Panc1 (cell line): ENCODE measurements at regions not wholly inside any gene's neighbourhood (a gene's known extent, or its start where the extent isn't known, plus 50 kb on each side); places are given as distances from the start of the nearest gene placed in this dataset.

Experiments used
- ATAC-seq: fragments of 200-7000 bp; cut with Tn5 transposase; 2 replicates; pipeline ENCODE4 v1.9.1; 2020; ENCODE audit warnings: mild to moderate bottlenecking, moderate library complexity
- BruUV-seq: library from RNA; stranded (reverse); fragments of 400-500 nt; replicated peaks from 2 replicates; lab custom pipeline; 2021; lab: Mats Ljungman, UMichigan
- CTCF ChIA-PET: fragments of 300-600 bp; sonication (Branson Sonifier 250); formaldehyde crosslinking; loops from one replicate; lab custom pipeline; 2022; ENCODE audit warnings: antibody characterized with exemption; lab: Charles Lee
- POLR2A ChIA-PET: fragments of 300-600 bp; sonication (Branson Sonifier 250); formaldehyde crosslinking; loops from one replicate; lab custom pipeline; 2022; ENCODE audit warnings: antibody characterized with exemption; lab: Charles Lee
- DNase-seq: peaks from one replicate; pipeline ENCODE4 v3.0.0-alpha.2; 2010; ENCODE audit warnings: low read depth, low spot score
- H3K27ac ChIP-seq: 2 replicates; pipeline ENCODE4 v1.5.1; 2011; ENCODE audit warnings: mild to moderate bottlenecking, low read length, inconsistent platforms
- H3K27me3 ChIP-seq: fragments of 200-500 bp; sonication (Bioruptor generic); 2 replicates; pipeline ENCODE4 v1.6.0; 2014; ENCODE audit warnings: low read length, inconsistent platforms; ENCODE audit not compliant: control insufficient read depth, insufficient read depth
- H3K36me3 ChIP-seq: fragments of 200-500 bp; sonication (Bioruptor generic); 2 replicates; pipeline ENCODE4 v1.5.1; 2014; ENCODE audit warnings: inconsistent platforms, mild to moderate bottlenecking, low read length, moderate library complexity; ENCODE audit not compliant: control insufficient read depth, insufficient read depth
- H3K4me1 ChIP-seq: 2 replicates; pipeline ENCODE4 v1.5.1; 2011; ENCODE audit warnings: inconsistent platforms, mild to moderate bottlenecking, low read length, moderate library complexity; ENCODE audit not compliant: control insufficient read depth, insufficient read depth
- H3K4me3 ChIP-seq, 2 experiments: 2 replicates each; pipeline ENCODE4 v1.5.1; 2011 to 2012; ENCODE audit warnings: low read depth in 2 of 2, low read length in 2 of 2, mild to moderate bottlenecking in 2 of 2, inconsistent platforms in 1 of 2, moderate library complexity in 1 of 2
- H3K9me3 ChIP-seq: fragments of 200-500 bp; sonication (Bioruptor generic); 2 replicates; pipeline ENCODE4 v1.5.1; 2014; ENCODE audit warnings: low read depth, mild to moderate bottlenecking, inconsistent platforms, low read length, moderate library complexity; ENCODE audit not compliant: control insufficient read depth, insufficient read depth
- POLR2AphosphoS5 ChIP-seq: IDR thresholded peaks from 2 replicates; pipeline ENCODE4 v1.6.1; 2012; ENCODE audit warnings: mild to moderate bottlenecking, low read depth, low read length, moderate library complexity
- SIN3A ChIP-seq: IDR thresholded peaks from 2 replicates; pipeline ENCODE4 v1.6.1; 2012; ENCODE audit warnings: low read depth, mild to moderate bottlenecking, low read length, moderate library complexity, borderline replicate concordance; ENCODE audit not compliant: insufficient read depth
- TCF7L2 ChIP-seq: IDR thresholded peaks from 2 replicates; pipeline ENCODE4 v1.6.1; 2011; ENCODE audit warnings: mild to moderate bottlenecking, low read depth, low read length, inconsistent platforms
- in situ Hi-C: cut with HindIII; loops from 2 replicates; pipeline ENCODE4 v1.10.0; 2016; ENCODE audit warnings: low sequenced_read_pairs, low pct_unique_long_range_greater_than_20kb
- intact Hi-C: fragments of 100-400 bp; cut with micrococcal nuclease; formaldehyde crosslinking; loops from one replicate; pipeline ENCODE4 v1.10.0; 2022; ENCODE audit not compliant: unreplicated experiment
- TF ChIP-seq, protein P1 (sequence below), 2 experiments: IDR thresholded peaks; 2 replicates each; pipeline ENCODE4 v1.6.1; 2011 to 2012; ENCODE audit warnings: low read depth in 2 of 2, control low read depth in 1 of 2, low read length in 1 of 2, mild to moderate bottlenecking in 1 of 2, moderate library complexity in 1 of 2; ENCODE audit not compliant: insufficient read depth in 1 of 2
- TF ChIP-seq, protein P2 (sequence below): fragments of 450-650 bp; IDR thresholded peaks from 2 replicates; pipeline ENCODE4 v1.5.1; 2017; ENCODE audit warnings: mild to moderate bottlenecking

GRCh38 chr15:68871507-68871906 is 50.8 kb upstream of the ANP32A start:
- H3K4me1 ChIP-seq = no peaks in the 10 kb centered on the region
- intact Hi-C loops (no loop called here), in situ Hi-C loops (no loop called here)
- no peak for ATAC-seq
- no TSS peak for BruUV-seq
- ChIA-PET POLR2A (no interaction called here), CTCF (interaction anchor here (0.6 kb wide), 1 partner anchor 1828 kb away, joined by 4 read pairs; no protein-coding TSS in a partner anchor)
- no peak overlapping the region for H3K27ac ChIP-seq
- no peak for TF ChIP-seq TCF7L2
- TF ChIP-seq, protein P1, sequence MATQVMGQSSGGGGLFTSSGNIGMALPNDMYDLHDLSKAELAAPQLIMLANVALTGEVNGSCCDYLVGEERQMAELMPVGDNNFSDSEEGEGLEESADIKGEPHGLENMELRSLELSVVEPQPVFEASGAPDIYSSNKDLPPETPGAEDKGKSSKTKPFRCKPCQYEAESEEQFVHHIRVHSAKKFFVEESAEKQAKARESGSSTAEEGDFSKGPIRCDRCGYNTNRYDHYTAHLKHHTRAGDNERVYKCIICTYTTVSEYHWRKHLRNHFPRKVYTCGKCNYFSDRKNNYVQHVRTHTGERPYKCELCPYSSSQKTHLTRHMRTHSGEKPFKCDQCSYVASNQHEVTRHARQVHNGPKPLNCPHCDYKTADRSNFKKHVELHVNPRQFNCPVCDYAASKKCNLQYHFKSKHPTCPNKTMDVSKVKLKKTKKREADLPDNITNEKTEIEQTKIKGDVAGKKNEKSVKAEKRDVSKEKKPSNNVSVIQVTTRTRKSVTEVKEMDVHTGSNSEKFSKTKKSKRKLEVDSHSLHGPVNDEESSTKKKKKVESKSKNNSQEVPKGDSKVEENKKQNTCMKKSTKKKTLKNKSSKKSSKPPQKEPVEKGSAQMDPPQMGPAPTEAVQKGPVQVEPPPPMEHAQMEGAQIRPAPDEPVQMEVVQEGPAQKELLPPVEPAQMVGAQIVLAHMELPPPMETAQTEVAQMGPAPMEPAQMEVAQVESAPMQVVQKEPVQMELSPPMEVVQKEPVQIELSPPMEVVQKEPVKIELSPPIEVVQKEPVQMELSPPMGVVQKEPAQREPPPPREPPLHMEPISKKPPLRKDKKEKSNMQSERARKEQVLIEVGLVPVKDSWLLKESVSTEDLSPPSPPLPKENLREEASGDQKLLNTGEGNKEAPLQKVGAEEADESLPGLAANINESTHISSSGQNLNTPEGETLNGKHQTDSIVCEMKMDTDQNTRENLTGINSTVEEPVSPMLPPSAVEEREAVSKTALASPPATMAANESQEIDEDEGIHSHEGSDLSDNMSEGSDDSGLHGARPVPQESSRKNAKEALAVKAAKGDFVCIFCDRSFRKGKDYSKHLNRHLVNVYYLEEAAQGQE (IDR thresholded peaks at IDR 0.05; ENCODE audit: insufficient read depth in 1 of 2, low read depth in 2 of 2, low read length in 1 of 2) = no peak
- TF ChIP-seq POLR2AphosphoS5 = no peak
- no peak for TF ChIP-seq SIN3A
- TF ChIP-seq, protein P2, sequence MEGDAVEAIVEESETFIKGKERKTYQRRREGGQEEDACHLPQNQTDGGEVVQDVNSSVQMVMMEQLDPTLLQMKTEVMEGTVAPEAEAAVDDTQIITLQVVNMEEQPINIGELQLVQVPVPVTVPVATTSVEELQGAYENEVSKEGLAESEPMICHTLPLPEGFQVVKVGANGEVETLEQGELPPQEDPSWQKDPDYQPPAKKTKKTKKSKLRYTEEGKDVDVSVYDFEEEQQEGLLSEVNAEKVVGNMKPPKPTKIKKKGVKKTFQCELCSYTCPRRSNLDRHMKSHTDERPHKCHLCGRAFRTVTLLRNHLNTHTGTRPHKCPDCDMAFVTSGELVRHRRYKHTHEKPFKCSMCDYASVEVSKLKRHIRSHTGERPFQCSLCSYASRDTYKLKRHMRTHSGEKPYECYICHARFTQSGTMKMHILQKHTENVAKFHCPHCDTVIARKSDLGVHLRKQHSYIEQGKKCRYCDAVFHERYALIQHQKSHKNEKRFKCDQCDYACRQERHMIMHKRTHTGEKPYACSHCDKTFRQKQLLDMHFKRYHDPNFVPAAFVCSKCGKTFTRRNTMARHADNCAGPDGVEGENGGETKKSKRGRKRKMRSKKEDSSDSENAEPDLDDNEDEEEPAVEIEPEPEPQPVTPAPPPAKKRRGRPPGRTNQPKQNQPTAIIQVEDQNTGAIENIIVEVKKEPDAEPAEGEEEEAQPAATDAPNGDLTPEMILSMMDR = no peak
- H3K27me3 ChIP-seq = peaks cover 10% of the 10 kb centered on the region
- no peak overlapping the region for H3K4me3 ChIP-seq
- no peaks in the 10 kb centered on the region for H3K9me3 ChIP-seq
- H3K36me3 ChIP-seq = no peaks in the 10 kb centered on the region
- no peak for DNase-seq

DNA sequence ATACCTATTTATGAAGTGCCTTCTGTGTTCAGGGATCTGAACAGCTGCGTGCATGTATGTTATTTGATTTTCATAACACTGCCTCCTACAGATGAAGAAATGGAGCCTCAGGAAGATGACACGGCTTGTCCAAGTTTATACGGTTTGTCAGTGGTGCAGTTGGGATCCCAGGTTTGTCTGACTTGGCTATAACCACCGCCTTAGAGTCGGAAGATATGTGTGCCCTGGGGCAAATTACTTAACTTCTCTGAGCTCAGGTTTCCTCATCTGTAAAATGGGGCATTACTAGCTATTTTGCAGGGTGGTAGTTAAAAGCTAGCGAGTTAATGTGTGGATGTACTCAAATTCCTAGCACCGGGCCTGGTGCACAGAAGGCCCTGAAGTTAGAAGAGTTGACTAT is 54.1 kb upstream of the ANP32A start:
- DNase-seq = no peak
- H3K9me3 ChIP-seq = no peaks in the 10 kb centered on the region
- H3K27ac ChIP-seq = no peak overlapping the region
- H3K27me3 ChIP-seq = peaks cover 6% of the 10 kb centered on the region; the same call in 1 of the 2 replicates
- in situ Hi-C loops (no loop called here), intact Hi-C loops (loop anchor here (2.0 to 5.0 kb wide), 2 partner anchors 92 to 144 kb away; no protein-coding TSS in a partner anchor)
- TF ChIP-seq, protein P2 = peak; percentile 14
- TF ChIP-seq, protein P1 (IDR thresholded peaks at IDR 0.05; ENCODE audit: insufficient read depth in 1 of 2, low read depth in 2 of 2, low read length in 1 of 2) = no peak
- CTCF ChIA-PET = interaction anchor here (1.0 to 2.3 kb wide), 6 partner anchors 50 to 328 kb away, joined by 3 to 13 read pairs (median 6); no protein-coding TSS in a partner anchor
- no peak for ATAC-seq
- POLR2A ChIA-PET = no interaction called here
- no peak overlapping the region for H3K4me3 ChIP-seq
- no TSS peak for BruUV-seq
- no peaks in the 10 kb centered on the region for H3K36me3 ChIP-seq
- no peaks in the 10 kb centered on the region for H3K4me1 ChIP-seq
